GM12891 (cell line): ENCODE measurements at regions not wholly inside any gene's neighbourhood (a gene's known extent, or its start where the extent isn't known, plus 50 kb on each side); places are given as distances from the start of the nearest gene placed in this dataset.
"Not testable (repeated sequence)": the region's sequence is repeated elsewhere in the genome, so short reads cannot be mapped to it uniquely, and the experiment has no call there.

Experiments
- DNase-seq: peaks from one replicate; pipeline ENCODE4 v3.0.0; 2011; ENCODE audit warnings: low spot score; ENCODE audit not compliant: insufficient read length
- FAIRE-seq: peaks from 2 replicates; lab custom pipeline; 2011; peaks lifted over from hg19 to GRCh38; lab: Jason Lieb, UNC
- PAX5 ChIP-seq: IDR thresholded peaks from 2 replicates; pipeline ENCODE4 v1.6.1; 2011; ENCODE audit warnings: low read length, moderate library complexity, mild to moderate bottlenecking; ENCODE audit not compliant: insufficient read depth, severe bottlenecking
- POLR2A ChIP-seq: IDR thresholded peaks from 2 replicates; pipeline ENCODE4 v1.6.1; 2011; ENCODE audit warnings: low read depth, low read length, control low read depth
- POLR2AphosphoS5 ChIP-seq: IDR thresholded peaks from 2 replicates; pipeline ENCODE4 v1.6.1; 2011; ENCODE audit warnings: low read depth, low read length, control low read depth
- POU2F2 ChIP-seq: IDR thresholded peaks from 2 replicates; pipeline ENCODE4 v1.6.1; 2011; ENCODE audit warnings: low read depth, mild to moderate bottlenecking, control low read depth, low read length, moderate library complexity
- SPI1 ChIP-seq: IDR thresholded peaks from 2 replicates; pipeline ENCODE4 v1.6.1; 2011; ENCODE audit warnings: low read depth, low read length, control low read depth
- TAF1 ChIP-seq: IDR thresholded peaks from 2 replicates; pipeline ENCODE4 v1.6.1; 2011; ENCODE audit warnings: low read depth, low read length, control low read depth

DNA sequence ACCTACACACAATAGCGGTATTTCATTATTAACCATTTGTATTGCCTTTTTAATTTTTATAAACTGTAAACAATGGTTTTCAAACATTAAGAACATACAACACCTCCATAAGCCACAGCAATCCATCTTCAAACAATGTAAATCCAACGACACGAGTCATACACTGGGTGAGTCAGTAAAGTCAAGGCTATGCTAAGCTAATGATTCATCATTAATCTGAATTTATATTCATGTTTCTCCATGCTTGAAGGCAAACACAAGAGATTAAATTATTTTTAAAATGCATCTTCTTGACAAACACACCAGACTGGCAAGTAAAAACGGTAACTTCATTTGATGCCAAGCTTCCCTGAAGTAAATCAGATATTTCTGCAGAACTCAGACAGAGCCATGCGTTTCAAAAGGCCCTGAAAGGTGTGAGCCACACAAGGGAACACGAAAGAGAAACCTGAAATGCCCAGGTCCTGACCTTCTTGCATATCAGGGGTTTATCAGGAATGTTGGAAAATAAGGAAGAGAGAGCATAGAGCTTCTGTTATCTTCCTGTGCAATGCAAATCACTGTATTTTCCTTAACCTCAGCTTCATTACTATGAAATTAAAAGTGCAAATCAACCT, 162.5 kb downstream of the ALDH8A1 start:
- TF ChIP-seq TAF1 (no peak), POLR2A (no peak), POU2F2 (no peak), POLR2AphosphoS5 (no peak), SPI1 (no peak), PAX5 (no peak)
- no peak for FAIRE-seq
- DNase-seq = no peak

GRCh38 chr6:134784336-134784735, 165.6 kb downstream of the ALDH8A1 start:
- FAIRE-seq (no peak), DNase-seq (no peak)
- TF ChIP-seq POU2F2 = no peak
- TF ChIP-seq POLR2A = no peak
- no peak for TF ChIP-seq POLR2AphosphoS5
- TF ChIP-seq PAX5 = no peak
- no peak for TF ChIP-seq SPI1
- no peak for TF ChIP-seq TAF1

GRCh38 chr6:134778431-134778830, 171.5 kb downstream of the ALDH8A1 start:
- FAIRE-seq (no peak), DNase-seq (no peak)
- no peak for TF ChIP-seq TAF1
- no peak for TF ChIP-seq SPI1
- TF ChIP-seq POLR2A = no peak
- no peak for TF ChIP-seq POLR2AphosphoS5
- TF ChIP-seq POU2F2 = no peak
- TF ChIP-seq PAX5 = no peak

GRCh38 chr6:134774201-134774638, 175.7 kb downstream of the ALDH8A1 start:
- TF ChIP-seq POLR2AphosphoS5 (no peak), TAF1 (no peak), POLR2A (no peak), PAX5 (no peak), POU2F2 (no peak), SPI1 (no peak)
- no peak for DNase-seq
- FAIRE-seq = no peak

- DNase-seq = no peak
- TF ChIP-seq TAF1 = no peak
- TF ChIP-seq POLR2AphosphoS5 = no peak
- no peak for TF ChIP-seq PAX5
- no peak for TF ChIP-seq SPI1
- no peak for TF ChIP-seq POLR2A
- TF ChIP-seq POU2F2 = no peak
- no peak for FAIRE-seq
Measured at GRCh38 chr6:134772671-134773360, 177.1 kb downstream of the ALDH8A1 start.

DNA sequence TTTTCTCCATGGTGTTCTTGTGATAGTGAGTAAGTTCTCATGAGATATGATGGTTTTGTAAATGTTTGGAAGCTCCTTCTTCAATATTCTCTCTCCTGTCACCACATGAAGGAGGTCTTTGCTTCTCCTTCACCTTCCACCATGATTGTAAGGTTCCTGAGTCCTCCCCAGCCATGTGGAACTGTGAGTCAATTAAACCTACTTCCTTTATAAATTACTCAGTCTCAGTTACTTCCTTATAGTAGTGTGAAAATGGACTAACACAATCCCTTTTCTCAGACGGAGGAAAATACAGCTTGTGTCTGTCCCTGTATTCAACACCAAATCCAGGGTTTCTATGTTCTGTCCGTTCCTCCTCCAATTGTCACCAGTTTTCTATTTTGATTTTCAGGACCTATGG, 181.0 kb downstream of the ALDH8A1 start:
- no peak for TF ChIP-seq SPI1
- no peak for TF ChIP-seq POU2F2
- TF ChIP-seq POLR2A = no peak
- TF ChIP-seq POLR2AphosphoS5 = no peak
- TF ChIP-seq PAX5 = no peak
- TF ChIP-seq TAF1 = no peak
- DNase-seq (no peak), FAIRE-seq (no peak)

DNA sequence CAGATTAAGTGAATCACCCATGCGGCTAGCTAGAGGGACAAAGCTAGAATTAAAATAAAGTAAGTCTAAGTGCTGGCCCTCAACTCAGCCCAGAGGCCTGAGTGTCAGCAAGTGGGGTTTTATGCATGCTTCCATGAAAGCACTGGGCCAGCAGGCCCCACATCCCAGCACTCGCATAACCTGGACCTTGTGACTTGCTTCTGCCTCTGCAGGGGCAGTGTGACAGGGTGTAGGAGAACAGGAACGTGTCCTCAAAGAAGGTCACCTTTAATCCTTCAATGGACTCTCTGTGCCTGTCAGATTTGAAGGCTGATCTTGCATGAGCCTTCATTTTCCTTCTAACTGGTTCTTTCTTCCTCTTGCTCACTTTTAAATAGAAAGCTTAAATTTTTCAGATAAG, 183.4 kb downstream of the ALDH8A1 start:
- no peak for DNase-seq
- FAIRE-seq = no peak
- no peak for TF ChIP-seq POLR2AphosphoS5
- no peak for TF ChIP-seq TAF1
- no peak for TF ChIP-seq SPI1
- no peak for TF ChIP-seq POLR2A
- TF ChIP-seq POU2F2 = no peak
- TF ChIP-seq PAX5 = no peak

- TF ChIP-seq POLR2A (no peak), POU2F2 (no peak), POLR2AphosphoS5 (no peak), TAF1 (no peak), PAX5 (no peak), SPI1 (no peak)
- FAIRE-seq = no peak
- no peak for DNase-seq
Measured at GRCh38 chr6:134764741-134765140, 185.2 kb downstream of the ALDH8A1 start.

DNA sequence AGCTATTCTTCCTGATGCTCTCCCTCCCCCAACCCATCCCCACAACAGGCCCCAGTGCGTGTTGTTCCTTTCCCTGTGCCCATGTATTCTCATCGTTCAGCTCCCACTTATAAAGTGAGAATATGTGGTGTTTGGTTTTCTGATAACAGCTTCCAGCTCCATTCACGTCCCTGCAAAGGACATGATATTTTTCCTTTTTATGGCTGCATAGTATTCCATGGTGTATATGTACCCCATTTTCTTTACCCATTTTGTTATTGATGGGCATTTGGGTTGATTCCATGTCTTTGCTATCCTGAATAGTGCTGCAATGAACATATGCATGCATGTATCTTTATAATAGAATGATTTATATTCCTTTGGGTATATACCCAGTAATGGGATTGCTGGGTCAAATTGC, 186.3 kb downstream of the ALDH8A1 start:
- not testable (repeated sequence) for DNase-seq, FAIRE-seq

- no peak for TF ChIP-seq SPI1
- TF ChIP-seq POU2F2 = no peak
- no peak for TF ChIP-seq POLR2A
- TF ChIP-seq POLR2AphosphoS5 = no peak
- no peak for TF ChIP-seq TAF1
- no peak for TF ChIP-seq PAX5
Measured at GRCh38 chr6:134758621-134759020, 191.3 kb downstream of the ALDH8A1 start.

More at GRCh38 chr6:134758621-134759020, 191.3 kb downstream of the ALDH8A1 start:
- FAIRE-seq (no peak), DNase-seq (no peak)
